ENCODE measurements at regions not wholly inside any gene's neighbourhood (a gene's known extent, or its start where the extent isn't known, plus 50 kb on each side); places are given as distances from the start of the nearest gene placed in this dataset.

GRCh38 chr5:8481007-8481406 lies 612.1 kb downstream of the MTRR start:
- TF ChIP-seq POLR2A (IDR thresholded peaks at IDR 0.05; ENCODE audit: low read depth, low read length), result no peak
- no peak for TF ChIP-seq POLR2AphosphoS5 (IDR thresholded peaks at IDR 0.05; ENCODE audit: low read depth, low read length)
- no peak for TF ChIP-seq TAF1 (IDR thresholded peaks at IDR 0.05; ENCODE audit: borderline replicate concordance, low read depth, low read length)
